GM10266 (cell line): ENCODE measurements at regions not wholly inside any gene's neighbourhood (a gene's known extent, or its start where the extent isn't known, plus 50 kb on each side); places are given as distances from the start of the nearest gene placed in this dataset.

ENCODE experiments used
- DNase-seq: peaks from one replicate; pipeline ENCODE4 v3.0.0; 2012; ENCODE audit errors: extremely low spot score
- TF ChIP-seq, protein P1 (sequence below): IDR thresholded peaks from 2 replicates; pipeline ENCODE4 v1.5.1; 2012; ENCODE audit warnings: mild to moderate bottlenecking, low read depth; ENCODE audit not compliant: control insufficient read depth, insufficient read depth; ENCODE audit errors: missing control alignments

DNA sequence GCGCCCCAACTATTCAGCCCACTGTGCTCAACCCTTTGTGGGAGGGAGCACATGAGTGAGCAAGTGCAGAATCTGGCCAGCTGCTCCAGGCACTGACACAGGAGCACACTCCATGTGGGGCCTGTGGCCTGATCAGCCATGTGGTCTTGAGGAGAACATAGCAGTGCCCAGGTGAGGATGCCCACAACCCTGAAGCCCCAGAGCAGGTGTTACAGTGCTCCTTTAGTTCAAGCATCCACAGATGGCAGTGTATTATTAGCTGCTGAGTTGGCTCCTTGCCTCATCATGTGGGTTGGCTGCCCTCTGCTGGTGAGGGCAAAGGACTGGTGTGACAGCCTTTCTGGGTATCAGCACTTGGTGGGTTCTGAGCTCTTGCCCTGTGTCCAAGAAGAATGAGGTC lies 1588.2 kb downstream of the SI start:
- peak; percentile 64 for DNase-seq
- TF ChIP-seq, protein P1, sequence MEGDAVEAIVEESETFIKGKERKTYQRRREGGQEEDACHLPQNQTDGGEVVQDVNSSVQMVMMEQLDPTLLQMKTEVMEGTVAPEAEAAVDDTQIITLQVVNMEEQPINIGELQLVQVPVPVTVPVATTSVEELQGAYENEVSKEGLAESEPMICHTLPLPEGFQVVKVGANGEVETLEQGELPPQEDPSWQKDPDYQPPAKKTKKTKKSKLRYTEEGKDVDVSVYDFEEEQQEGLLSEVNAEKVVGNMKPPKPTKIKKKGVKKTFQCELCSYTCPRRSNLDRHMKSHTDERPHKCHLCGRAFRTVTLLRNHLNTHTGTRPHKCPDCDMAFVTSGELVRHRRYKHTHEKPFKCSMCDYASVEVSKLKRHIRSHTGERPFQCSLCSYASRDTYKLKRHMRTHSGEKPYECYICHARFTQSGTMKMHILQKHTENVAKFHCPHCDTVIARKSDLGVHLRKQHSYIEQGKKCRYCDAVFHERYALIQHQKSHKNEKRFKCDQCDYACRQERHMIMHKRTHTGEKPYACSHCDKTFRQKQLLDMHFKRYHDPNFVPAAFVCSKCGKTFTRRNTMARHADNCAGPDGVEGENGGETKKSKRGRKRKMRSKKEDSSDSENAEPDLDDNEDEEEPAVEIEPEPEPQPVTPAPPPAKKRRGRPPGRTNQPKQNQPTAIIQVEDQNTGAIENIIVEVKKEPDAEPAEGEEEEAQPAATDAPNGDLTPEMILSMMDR: peak; percentile 79

DNA sequence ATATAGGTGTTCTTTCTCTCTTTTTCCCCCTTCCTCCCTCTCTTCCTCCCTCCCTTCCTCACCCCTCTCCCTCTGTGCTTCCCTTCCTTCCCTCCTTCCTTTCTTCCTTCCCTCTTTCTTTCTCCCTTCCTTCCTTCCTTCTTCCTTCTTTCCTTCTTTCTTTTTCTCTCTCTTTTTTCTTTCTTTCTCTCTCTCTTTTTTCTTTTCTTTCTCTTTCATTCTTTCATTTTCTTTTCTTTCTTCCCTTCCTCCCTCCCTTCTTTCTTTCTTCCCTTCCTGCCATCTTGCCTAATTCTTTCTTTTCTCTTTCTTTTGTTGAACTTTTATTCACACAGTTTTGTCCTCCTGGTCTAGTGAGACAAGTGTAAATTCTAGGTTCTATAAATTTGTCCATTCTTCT lies 1595.6 kb downstream of the SI start:
- no peak for DNase-seq
- TF ChIP-seq, protein P1: no peak

DNA sequence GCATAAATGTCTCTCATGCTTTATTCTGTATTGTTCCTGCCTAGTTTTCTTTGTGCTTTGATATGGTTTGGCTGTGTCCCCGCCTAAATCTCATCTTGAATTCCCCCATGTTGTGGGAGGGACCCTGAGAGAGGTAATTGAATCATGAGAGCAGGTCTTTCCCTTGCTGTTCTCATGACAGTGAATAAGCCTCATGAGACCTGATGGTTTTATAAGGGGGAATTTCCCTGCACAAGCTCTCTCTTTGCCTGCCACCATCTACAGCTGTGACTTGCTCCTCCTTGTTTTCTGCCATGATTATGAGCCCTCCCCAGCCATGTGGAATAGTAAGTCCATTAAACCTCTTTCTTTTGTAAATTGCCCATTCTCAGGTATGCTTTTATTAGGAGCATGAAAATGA lies 1596.6 kb downstream of the SI start:
- DNase-seq: no peak
- TF ChIP-seq, protein P1: no peak

DNA sequence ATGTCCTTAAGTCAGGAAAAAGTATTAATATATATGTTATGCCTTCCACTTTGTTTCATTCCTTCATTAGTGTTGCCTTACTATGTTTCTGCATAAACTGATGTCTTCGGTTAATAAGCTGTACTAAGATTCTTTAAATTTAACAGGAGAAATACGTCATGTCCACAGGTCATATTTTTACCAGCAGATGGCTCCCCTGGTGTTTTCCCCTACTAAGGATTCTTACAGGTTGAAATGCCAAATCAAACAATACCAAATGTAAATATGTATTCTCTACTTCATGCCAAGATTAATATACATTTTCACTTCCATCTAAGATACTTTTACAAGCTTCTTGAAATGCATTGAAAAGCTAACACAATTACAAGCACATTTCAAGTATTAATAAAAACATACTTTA lies 1602.1 kb downstream of the SI start:
- TF ChIP-seq, protein P1: no peak
- DNase-seq: no peak

DNA sequence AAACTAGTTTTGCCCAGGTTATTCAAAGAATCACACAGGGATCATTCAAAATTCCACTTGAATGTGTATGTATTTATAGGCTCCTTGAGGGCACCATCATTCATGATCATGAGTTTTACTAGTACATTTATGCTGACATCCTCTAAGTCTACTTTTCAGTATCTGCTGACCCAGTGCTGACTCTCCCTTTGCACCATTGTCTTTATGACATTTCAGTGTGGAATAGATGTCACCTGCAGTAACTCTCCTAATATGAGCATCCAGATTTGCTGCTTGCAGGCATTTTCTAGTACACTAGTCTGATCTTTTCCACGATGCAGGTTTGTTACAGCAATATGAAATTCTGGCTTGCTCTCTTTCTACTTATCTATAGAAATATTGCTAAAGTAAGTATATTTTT lies 1603.5 kb downstream of the SI start:
- DNase-seq: no peak
- TF ChIP-seq, protein P1: no peak

DNA sequence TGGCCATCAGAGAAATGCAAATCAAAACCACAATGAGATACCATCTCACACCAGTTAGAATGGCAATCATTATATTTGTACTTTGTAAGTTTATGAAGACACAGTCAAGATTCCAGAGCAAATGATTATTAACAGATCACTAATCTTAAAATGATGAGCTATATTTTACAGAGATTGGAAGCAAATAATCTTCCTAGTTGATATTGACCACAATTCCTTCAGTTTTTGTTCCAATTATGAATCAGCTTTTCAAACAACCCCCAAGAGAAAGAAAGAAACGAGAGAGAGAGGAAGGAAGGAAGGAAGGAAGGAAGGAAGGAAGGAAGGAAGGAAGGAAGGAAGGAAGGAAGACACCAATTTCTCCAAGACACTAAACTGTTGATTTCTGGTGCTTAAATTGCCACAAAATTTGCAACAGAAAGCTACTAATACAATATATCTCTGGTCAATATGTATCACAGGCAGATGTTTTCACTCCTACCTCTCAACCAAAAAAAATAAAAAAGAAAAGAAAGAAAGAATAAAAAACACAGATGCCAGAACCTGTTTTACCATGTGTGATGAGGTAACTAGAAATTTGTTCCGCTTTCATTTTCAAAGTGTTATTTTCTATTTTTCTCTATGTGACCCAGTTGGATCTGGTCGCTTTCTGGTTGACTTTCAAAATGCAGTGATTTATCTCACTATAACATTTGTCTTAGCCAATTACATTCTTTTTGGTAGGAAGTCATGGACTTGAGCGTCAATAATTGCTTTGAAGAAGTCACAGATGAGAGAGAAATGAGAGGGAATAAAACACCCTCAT lies 1609.6 kb downstream of the SI start:
- TF ChIP-seq, protein P1: no peak
- no peak for DNase-seq

DNA sequence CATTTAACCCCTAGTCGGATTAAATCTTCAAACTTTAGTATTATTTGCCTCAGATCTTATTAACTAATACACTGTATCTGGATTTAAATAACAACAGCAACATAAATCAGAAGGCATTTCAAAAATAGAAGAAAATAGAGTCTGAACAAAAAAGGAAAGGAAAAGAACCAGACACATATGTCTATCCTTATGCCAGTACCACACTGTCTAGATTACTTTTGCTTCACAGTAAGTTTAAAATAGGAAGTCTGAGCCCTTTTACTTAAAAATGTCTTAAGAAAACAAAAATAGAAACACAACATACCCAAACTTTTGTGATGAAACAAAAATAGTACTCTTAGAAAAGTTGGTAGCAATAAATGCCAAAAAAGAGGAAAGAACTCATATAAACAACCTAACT lies 1615.8 kb downstream of the SI start:
- no peak for DNase-seq
- TF ChIP-seq, protein P1: no peak
